Suprapubic skin (tissue), 4 donors: ENCODE measurements at regions not wholly inside any gene's neighbourhood (a gene's known extent, or its start where the extent isn't known, plus 50 kb on each side); places are given as distances from the start of the nearest gene placed in this dataset.

Experiments
- DNase-seq, 2 donors: peaks; one replicate each; pipeline ENCODE4 v3.0.0-alpha.2; 2019; ENCODE audit warnings: low spot score in 2 of 2
- H3K27ac ChIP-seq: fragments of 200-600 bp; sonication (generic); one replicate; pipeline ENCODE4 v1.5.1; 2019
- H3K27me3 ChIP-seq: fragments of 200-600 bp; sonication (generic); one replicate; pipeline ENCODE4 v1.5.1; 2019
- H3K36me3 ChIP-seq: fragments of 200-600 bp; sonication (generic); one replicate; pipeline ENCODE4 v1.5.1; 2019
- H3K4me1 ChIP-seq: fragments of 200-600 bp; sonication (generic); one replicate; pipeline ENCODE4 v1.5.1; 2019
- H3K4me3 ChIP-seq: fragments of 200-600 bp; sonication (generic); one replicate; pipeline ENCODE4 v1.5.1; 2019; ENCODE audit warnings: mild to moderate bottlenecking
- H3K9me3 ChIP-seq: fragments of 200-600 bp; sonication (generic); one replicate; pipeline ENCODE4 v1.5.1; 2019
- CTCF ChIP-seq, 2 donors: fragments of 200-600 bp in 1 of 2; fragments of 450-650 bp in 1 of 2; sonication (generic) in 1 of 2; IDR thresholded peaks; one replicate each; pipeline ENCODE4 v1.5.1; 2016 to 2019; ENCODE audit warnings: antibody characterized with exemption in 2 of 2, mild to moderate bottlenecking in 1 of 2, moderate library complexity in 1 of 2
- EP300 ChIP-seq: sonication (generic); formaldehyde crosslinking; IDR thresholded peaks from one replicate; pipeline ENCODE4 v1.6.1; 2017; ENCODE audit warnings: antibody characterized with exemption
- POLR2A ChIP-seq, 2 donors: fragments of 450-650 bp; IDR thresholded peaks; one replicate each; pipeline ENCODE4 v1.6.1; 2017; ENCODE audit warnings: antibody characterized with exemption in 2 of 2, mild to moderate bottlenecking in 2 of 2, moderate library complexity in 2 of 2
- POLR2AphosphoS5 ChIP-seq, 3 donors: sonication (generic); formaldehyde crosslinking; IDR thresholded peaks; one replicate each; pipeline ENCODE4 v1.6.1; 2017; ENCODE audit warnings: antibody characterized with exemption in 3 of 3
- WGBS: methylation state at CpG from one replicate; pipeline ENCODE4 v1.1.5; 2018; 5-methylcytosine and 5-hydroxymethylcytosine counted together

- no peaks in the 10 kb centered on the region for H3K4me1 ChIP-seq
- TF ChIP-seq POLR2AphosphoS5 (IDR thresholded peaks at IDR 0.05): no peak
- no peak for TF ChIP-seq EP300
- no peak for TF ChIP-seq CTCF (IDR thresholded peaks at IDR 0.05)
- TF ChIP-seq POLR2A (IDR thresholded peaks at IDR 0.05): no peak
- H3K36me3 ChIP-seq: no peaks in the 10 kb centered on the region
- H3K9me3 ChIP-seq: no peaks in the 10 kb centered on the region
- DNase-seq: no peak
- H3K4me3 ChIP-seq: no peak overlapping the region
- no peaks in the 10 kb centered on the region for H3K27me3 ChIP-seq
- WGBS: 52% methylated on average over 5 of the region's 5 CpGs
- H3K27ac ChIP-seq: no peak overlapping the region
These were observed 436.9 kb downstream of the MED10 start for GRCh38 chr5:5941486-5941885.

GRCh38 chr5:5939759-5940370 lies 438.5 kb downstream of the MED10 start:
- Histone ChIP-seq H3K4me1 (no peaks in the 10 kb centered on the region), H3K27ac (no peak overlapping the region), H3K27me3 (no peaks in the 10 kb centered on the region), H3K4me3 (no peak overlapping the region), H3K9me3 (no peaks in the 10 kb centered on the region), H3K36me3 (no peaks in the 10 kb centered on the region)
- DNase-seq: no peak
- TF ChIP-seq CTCF (IDR thresholded peaks at IDR 0.05): no peak
- TF ChIP-seq POLR2AphosphoS5 (IDR thresholded peaks at IDR 0.05): no peak
- 93% methylated on average over 5 of the region's 5 CpGs for WGBS

GRCh38 chr5:5933651-5934050 lies 444.7 kb downstream of the MED10 start:
- TF ChIP-seq EP300 (no peak), POLR2A (IDR thresholded peaks at IDR 0.05) (no peak), CTCF (IDR thresholded peaks at IDR 0.05) (no peak), POLR2AphosphoS5 (IDR thresholded peaks at IDR 0.05) (no peak)
- no peaks in the 10 kb centered on the region for H3K9me3 ChIP-seq
- H3K36me3 ChIP-seq: no peaks in the 10 kb centered on the region
- H3K4me3 ChIP-seq: no peak overlapping the region
- 71% methylated on average over 3 of the region's 3 CpGs for WGBS
- H3K4me1 ChIP-seq: no peaks in the 10 kb centered on the region
- no peak for DNase-seq
- H3K27ac ChIP-seq: no peak overlapping the region
- no peaks in the 10 kb centered on the region for H3K27me3 ChIP-seq

- no peaks in the 10 kb centered on the region for H3K27me3 ChIP-seq
- no peak overlapping the region for H3K4me3 ChIP-seq
- no peak for DNase-seq
- no peaks in the 10 kb centered on the region for H3K36me3 ChIP-seq
- H3K9me3 ChIP-seq: no peaks in the 10 kb centered on the region
- TF ChIP-seq POLR2A (IDR thresholded peaks at IDR 0.05) (no peak), POLR2AphosphoS5 (IDR thresholded peaks at IDR 0.05) (no peak), CTCF (IDR thresholded peaks at IDR 0.05) (no peak), EP300 (no peak)
- H3K27ac ChIP-seq: no peak overlapping the region
- H3K4me1 ChIP-seq: no peaks in the 10 kb centered on the region
- WGBS: 86% methylated on average over 5 of the region's 5 CpGs
These were observed 445.5 kb downstream of the MED10 start for GRCh38 chr5:5932824-5933223.

- WGBS: 85% methylated on average over 2 of the region's 2 CpGs
- Histone ChIP-seq H3K27ac (no peak overlapping the region), H3K9me3 (no peaks in the 10 kb centered on the region), H3K4me3 (no peak overlapping the region), H3K27me3 (peaks cover 4% of the 10 kb centered on the region), H3K4me1 (no peaks in the 10 kb centered on the region), H3K36me3 (no peaks in the 10 kb centered on the region)
- TF ChIP-seq EP300 (no peak), POLR2A (IDR thresholded peaks at IDR 0.05) (no peak), CTCF (IDR thresholded peaks at IDR 0.05) (no peak), POLR2AphosphoS5 (IDR thresholded peaks at IDR 0.05) (no peak)
- no peak for DNase-seq
These were observed 447.8 kb downstream of the MED10 start for GRCh38 chr5:5930561-5930960.
